ENCODE measurements at regions not wholly inside any gene's neighbourhood (a gene's known extent, or its start where the extent isn't known, plus 50 kb on each side); places are given as distances from the start of the nearest gene placed in this dataset.
"Not testable (repeated sequence)": the region's sequence is repeated elsewhere in the genome, so short reads cannot be mapped to it uniquely, and the experiment has no call there.

DNA sequence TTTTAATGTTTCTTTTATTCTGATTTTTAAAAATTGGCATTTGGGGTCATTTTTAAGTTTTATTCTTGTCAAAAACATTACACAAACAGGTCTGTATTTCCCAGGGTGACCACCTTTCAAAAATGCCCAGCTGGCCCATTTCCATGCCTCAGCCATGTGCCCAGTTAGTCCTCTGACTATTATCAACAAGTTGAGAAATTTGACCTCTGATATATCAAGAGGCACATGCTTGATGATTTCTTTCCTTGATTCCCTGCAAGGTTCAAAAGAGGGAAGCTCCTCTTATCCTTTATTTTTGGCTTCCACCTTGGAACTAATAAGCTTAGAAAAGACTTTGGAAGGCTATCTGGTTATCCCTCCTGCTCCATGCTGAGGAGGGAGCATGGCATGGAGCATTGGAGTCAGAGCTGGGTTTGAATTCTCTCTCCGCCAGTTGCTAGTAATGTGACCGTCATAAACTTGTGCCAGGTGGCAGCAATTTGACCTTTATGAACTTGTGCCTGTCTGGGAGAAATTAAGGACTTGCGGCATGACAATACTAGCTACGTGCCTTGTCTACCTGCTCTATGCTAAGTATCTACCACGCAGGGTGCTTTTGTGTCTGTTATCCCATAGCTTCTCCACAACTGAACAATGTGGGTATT is 122.4 kb upstream of the SLC4A4 start:
- Mint-ChIP-seq H3K9me3 (ENCODE audit: unreplicated experiment) (no peaks in the 10 kb centered on the region), H3K27me3 (ENCODE audit: unreplicated experiment) (no peaks in the 10 kb centered on the region), H3K36me3 (ENCODE audit: low read depth, unreplicated experiment) (no peaks in the 10 kb centered on the region), H3K4me1 (ENCODE audit: unreplicated experiment) (peaks cover 10% of the 10 kb centered on the region), H3K27ac (ENCODE audit: unreplicated experiment) (no peak overlapping the region), H3K4me3 (ENCODE audit: unreplicated experiment) (no peak overlapping the region)
- no peak for TF ChIP-seq CTCF (IDR thresholded peaks at IDR 0.05; ENCODE audit: unreplicated experiment)
- DNase-seq (ENCODE audit: low spot score), result no peak

DNA sequence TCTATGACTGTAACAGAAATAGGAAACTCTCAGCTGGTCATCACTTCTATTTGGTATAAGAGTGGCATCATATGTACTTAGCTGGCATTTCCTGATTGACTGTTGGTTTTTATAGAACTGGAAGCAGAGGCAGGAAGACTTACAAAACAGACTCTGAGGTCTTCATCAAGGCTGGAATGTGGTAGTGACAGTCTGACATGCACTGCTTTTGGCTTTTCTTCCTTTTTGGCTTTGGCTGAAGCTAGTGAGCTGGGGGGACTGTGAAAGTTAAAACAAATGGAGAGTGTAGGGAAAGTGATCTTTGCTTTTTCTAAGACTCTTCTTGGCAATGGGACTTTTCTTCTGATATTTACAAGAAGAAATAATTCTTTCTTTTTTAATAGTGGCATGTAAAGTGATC is 121.1 kb upstream of the SLC4A4 start:
- Mint-ChIP-seq H3K27ac (ENCODE audit: unreplicated experiment) (no peak overlapping the region), H3K9me3 (ENCODE audit: unreplicated experiment) (no peaks in the 10 kb centered on the region)

DNA sequence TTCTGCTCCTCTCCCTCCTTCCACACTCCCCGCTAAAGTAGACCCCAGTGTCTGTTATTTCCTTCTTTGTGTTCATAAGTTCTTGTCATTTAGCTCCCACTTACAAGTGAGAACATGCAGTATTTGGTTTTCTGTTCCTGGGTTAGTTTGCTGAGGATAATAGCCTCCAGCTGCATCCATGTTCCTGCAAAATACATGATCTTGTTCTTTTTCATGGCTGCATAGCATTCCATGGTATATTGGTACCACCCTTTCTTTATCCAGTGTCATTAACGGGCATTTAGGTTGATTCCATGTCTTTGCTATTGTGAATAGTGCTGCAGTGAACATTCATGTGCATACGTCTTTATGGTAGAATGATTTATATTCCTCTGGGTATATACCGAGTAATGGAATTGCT is 118.0 kb upstream of the SLC4A4 start:
- H3K4me3 Mint-ChIP-seq (ENCODE audit: unreplicated experiment); H3K4me1 Mint-ChIP-seq (ENCODE audit: unreplicated experiment); DNase-seq (ENCODE audit: low spot score); H3K27ac Mint-ChIP-seq (ENCODE audit: unreplicated experiment); H3K27me3 Mint-ChIP-seq (ENCODE audit: unreplicated experiment); H3K9me3 Mint-ChIP-seq (ENCODE audit: unreplicated experiment); H3K36me3 Mint-ChIP-seq (ENCODE audit: low read depth, unreplicated experiment): not testable (repeated sequence)

More for the DNA sequence above, 121.1 kb upstream of the SLC4A4 start:
- Mint-ChIP-seq H3K4me1 (ENCODE audit: unreplicated experiment) (peaks cover 5% of the 10 kb centered on the region), H3K4me3 (ENCODE audit: unreplicated experiment) (no peak overlapping the region), H3K27me3 (ENCODE audit: unreplicated experiment) (peaks cover under 1% of the 10 kb centered on the region), H3K36me3 (ENCODE audit: low read depth, unreplicated experiment) (no peaks in the 10 kb centered on the region)
- DNase-seq (ENCODE audit: low spot score), result no peak
- no peak for TF ChIP-seq CTCF (IDR thresholded peaks at IDR 0.05; ENCODE audit: unreplicated experiment)

DNA sequence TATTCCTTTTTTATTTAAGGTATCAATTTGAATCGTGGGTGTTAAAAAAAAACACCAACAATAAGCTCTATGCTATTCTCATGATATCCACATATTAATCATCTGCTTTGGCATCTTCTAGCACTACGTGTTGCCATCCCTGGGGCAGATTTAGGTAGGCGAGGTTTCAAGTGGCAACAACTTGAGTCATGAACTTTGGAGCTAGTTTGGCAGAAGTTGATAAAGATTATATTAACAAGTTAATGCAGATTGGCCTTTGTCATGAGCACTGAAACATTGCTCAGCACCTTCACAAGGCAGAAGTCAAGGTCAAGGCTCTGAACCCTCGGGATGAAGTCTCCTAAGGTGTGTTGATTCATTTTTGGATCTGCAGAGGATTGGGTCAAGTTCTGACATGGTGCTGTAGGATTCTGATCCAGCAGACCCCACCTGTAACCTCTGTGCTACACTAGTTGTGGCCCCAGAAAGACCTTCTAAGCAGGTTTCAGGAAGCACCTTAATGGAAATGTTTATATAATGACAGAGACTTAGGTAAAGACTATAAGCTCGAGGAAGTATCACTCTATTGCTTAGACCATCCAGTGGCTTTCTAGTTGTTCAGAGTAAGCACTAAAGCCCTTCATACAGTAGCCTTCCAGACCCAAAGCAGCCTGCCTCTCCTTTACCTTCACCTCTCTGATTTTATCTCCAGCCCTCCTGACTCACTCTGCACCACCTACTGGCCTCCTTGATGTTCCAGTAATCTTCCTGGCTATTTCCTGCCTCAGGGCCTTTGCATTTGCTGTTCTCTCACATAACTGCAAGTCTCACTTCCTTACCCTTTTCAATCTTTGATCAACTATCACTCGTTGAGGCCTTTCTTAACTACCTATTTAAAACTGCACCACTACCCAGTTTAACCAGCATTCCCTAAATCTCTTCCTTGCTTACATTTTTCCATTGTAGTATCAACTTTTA is 117.0 kb upstream of the SLC4A4 start:
- TF ChIP-seq CTCF (IDR thresholded peaks at IDR 0.05; ENCODE audit: unreplicated experiment), result no peak
- H3K4me3 Mint-ChIP-seq (ENCODE audit: unreplicated experiment), result no peak overlapping the region
- H3K27me3 Mint-ChIP-seq (ENCODE audit: unreplicated experiment), result peaks cover 2% of the 10 kb centered on the region
- peaks cover 5% of the 10 kb centered on the region for H3K4me1 Mint-ChIP-seq (ENCODE audit: unreplicated experiment)
- H3K9me3 Mint-ChIP-seq (ENCODE audit: unreplicated experiment), result no peaks in the 10 kb centered on the region
- H3K36me3 Mint-ChIP-seq (ENCODE audit: low read depth, unreplicated experiment), result no peaks in the 10 kb centered on the region
- H3K27ac Mint-ChIP-seq (ENCODE audit: unreplicated experiment), result no peak overlapping the region
- DNase-seq (ENCODE audit: low spot score), result no peak

DNA sequence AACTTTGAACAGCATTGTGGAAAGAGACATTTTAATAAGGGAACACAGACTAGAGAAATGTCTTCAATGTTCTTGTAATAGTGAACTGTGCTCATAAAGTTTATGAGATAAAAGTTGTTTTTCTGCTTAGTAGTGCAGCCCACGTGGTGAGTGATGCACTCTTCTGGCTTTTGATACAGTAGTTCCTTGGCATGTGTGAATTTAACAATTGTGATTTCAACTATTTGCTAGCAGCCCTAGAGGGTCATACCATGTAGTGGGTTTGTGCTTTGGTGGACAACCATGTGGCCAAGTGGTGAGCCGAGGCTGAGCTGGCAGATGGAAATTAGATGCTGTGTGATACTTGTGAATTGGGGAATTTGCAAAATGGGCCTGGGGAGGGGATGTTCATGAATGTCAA is 116.2 kb upstream of the SLC4A4 start:
- H3K4me1 Mint-ChIP-seq (ENCODE audit: unreplicated experiment), result peaks cover 3% of the 10 kb centered on the region
- no peak for TF ChIP-seq CTCF (IDR thresholded peaks at IDR 0.05; ENCODE audit: unreplicated experiment)
- no peak overlapping the region for H3K4me3 Mint-ChIP-seq (ENCODE audit: unreplicated experiment)
- no peak overlapping the region for H3K27ac Mint-ChIP-seq (ENCODE audit: unreplicated experiment)
- no peaks in the 10 kb centered on the region for H3K36me3 Mint-ChIP-seq (ENCODE audit: low read depth, unreplicated experiment)
- no peak for DNase-seq (ENCODE audit: low spot score)
- peaks cover 2% of the 10 kb centered on the region for H3K27me3 Mint-ChIP-seq (ENCODE audit: unreplicated experiment)
- H3K9me3 Mint-ChIP-seq (ENCODE audit: unreplicated experiment), result no peaks in the 10 kb centered on the region

Measured in endothelial cell (in vitro differentiated cells).